GM23338 (cell line): ENCODE measurements at regions not wholly inside any gene's neighbourhood (a gene's known extent, or its start where the extent isn't known, plus 50 kb on each side); places are given as distances from the start of the nearest gene placed in this dataset.

Experiments used
- ATAC-seq: fragments of 200-7000 bp; cut with Tn5 transposase; 3 replicates; pipeline ENCODE4 v1.9.1; 2020
- DNase-seq: peaks from one replicate; pipeline ENCODE4 v3.0.0-alpha.2; 2015; ENCODE audit warnings: low spot score
- H2AFZ ChIP-seq: fragments of 200-600 bp; sonication (generic); 2 replicates; pipeline ENCODE4 v1.8.0; 2016; ENCODE audit warnings: antibody characterized with exemption, mild to moderate bottlenecking, moderate library complexity
- H3F3A ChIP-seq: fragments of 200-600 bp; sonication (generic); replicated peaks from 2 replicates; pipeline ENCODE4 v1.8.0; 2017; ENCODE audit warnings: antibody characterized with exemption, mixed run types, low read depth
- H3K27ac ChIP-seq: fragments of 200-600 bp; sonication (generic); 2 replicates; pipeline ENCODE4 v1.6.1; 2016; ENCODE audit warnings: low read depth
- H3K27me3 ChIP-seq: fragments of 200-600 bp; sonication (generic); 2 replicates; pipeline ENCODE4 v1.8.0; 2016; ENCODE audit warnings: mild to moderate bottlenecking, mixed run types, moderate library complexity; ENCODE audit not compliant: insufficient read depth
- H3K36me3 ChIP-seq: fragments of 200-600 bp; sonication (generic); 2 replicates; pipeline ENCODE4 v1.8.0; 2016; ENCODE audit warnings: mild to moderate bottlenecking; ENCODE audit not compliant: insufficient read depth
- H3K4me1 ChIP-seq: fragments of 200-600 bp; sonication (generic); 2 replicates; pipeline ENCODE4 v1.8.0; 2016; ENCODE audit warnings: mild to moderate bottlenecking, moderate library complexity; ENCODE audit not compliant: insufficient read depth
- H3K4me2 ChIP-seq: fragments of 200-600 bp; sonication (generic); 2 replicates; pipeline ENCODE4 v1.7.1; 2017; ENCODE audit warnings: mixed run types
- H3K4me3 ChIP-seq: fragments of 200-600 bp; sonication (generic); 2 replicates; pipeline ENCODE4 v1.6.1; 2016; ENCODE audit warnings: mixed run types
- H3K79me2 ChIP-seq: fragments of 200-600 bp; sonication (generic); replicated peaks from 2 replicates; pipeline ENCODE4 v1.8.0; 2017; ENCODE audit warnings: mild to moderate bottlenecking; ENCODE audit not compliant: insufficient read depth
- H3K9me2 ChIP-seq: fragments of 200-600 bp; sonication (generic); 2 replicates; pipeline ENCODE4 v1.8.0; 2017; ENCODE audit not compliant: insufficient read depth
- H4K20me1 ChIP-seq: fragments of 200-600 bp; sonication (generic); replicated peaks from 2 replicates; pipeline ENCODE4 v1.8.0; 2017; ENCODE audit warnings: mild to moderate bottlenecking; ENCODE audit not compliant: insufficient read depth
- H3K27ac Mint-ChIP-seq: 2 replicates; pipeline ENCODE4 v1.8.0; 2020; ENCODE audit warnings: inconsistent platforms, mild to moderate bottlenecking, moderate library complexity, mixed read lengths
- H3K27me3 Mint-ChIP-seq: 3 replicates; pipeline ENCODE4 v1.8.0; 2022; ENCODE audit warnings: low read depth, mild to moderate bottlenecking, moderate library complexity, mixed read lengths, inconsistent platforms; ENCODE audit not compliant: insufficient read depth, poor library complexity
- H3K36me3 Mint-ChIP-seq: 3 replicates; pipeline ENCODE4 v1.8.0; 2021; ENCODE audit warnings: low read depth, mild to moderate bottlenecking, inconsistent platforms, moderate library complexity, mixed read lengths
- H3K4me1 Mint-ChIP-seq: 3 replicates; pipeline ENCODE4 v1.8.0; 2020; ENCODE audit warnings: mild to moderate bottlenecking, inconsistent platforms, mixed read lengths
- H3K4me3 Mint-ChIP-seq: 3 replicates; pipeline ENCODE4 v1.8.0; 2021; ENCODE audit warnings: moderate library complexity, mild to moderate bottlenecking, inconsistent platforms, mixed read lengths
- H3K9me3 Mint-ChIP-seq: 3 replicates; pipeline ENCODE4 v1.8.0; 2020; ENCODE audit warnings: moderate library complexity, mild to moderate bottlenecking, inconsistent platforms, mixed read lengths
- CREB1 ChIP-seq: fragments of 250-450 bp; sonication (Bioruptor Pico); IDR thresholded peaks from 2 replicates; pipeline ENCODE4 v1.5.0; 2020; ENCODE audit warnings: low read depth, mild to moderate bottlenecking, moderate library complexity
- CTCF ChIP-seq, 2 experiments: fragments of 200-600 bp in 1 of 2; sonication (generic) in 1 of 2; conservative IDR thresholded peaks; 2 replicates each; pipeline versions ENCODE4 v1.5.1 to v1.6.1; 2016 to 2017; ENCODE audit warnings: antibody characterized with exemption in 2 of 2, low read depth in 2 of 2, mild to moderate bottlenecking in 2 of 2, moderate library complexity in 1 of 2
- ETS1 ChIP-seq: IDR thresholded peaks from 2 replicates; pipeline ENCODE4 v1.6.1; 2016; ENCODE audit warnings: antibody characterized with exemption
- EZH2 ChIP-seq: fragments of 200-600 bp; sonication (generic); IDR thresholded peaks from one replicate; pipeline ENCODE4 v1.8.0; 2017; ENCODE audit warnings: antibody characterized with exemption, mild to moderate bottlenecking, low read depth; ENCODE audit not compliant: unreplicated experiment
- EZH2phosphoT487 ChIP-seq: fragments of 200-600 bp; sonication (generic); IDR thresholded peaks from one replicate; pipeline ENCODE4 v1.8.1; 2018; ENCODE audit warnings: antibody characterized with exemption; ENCODE audit not compliant: unreplicated experiment
- JUNB ChIP-seq: IDR thresholded peaks from one replicate; pipeline ENCODE4 v1.6.1; 2016; ENCODE audit warnings: antibody characterized with exemption; ENCODE audit not compliant: unreplicated experiment
- NANOG ChIP-seq: IDR thresholded peaks from 2 replicates; pipeline ENCODE4 v1.6.1; 2016; ENCODE audit warnings: antibody characterized with exemption, borderline replicate concordance
- POLR2AphosphoS5 ChIP-seq: IDR thresholded peaks from 2 replicates; pipeline ENCODE4 v1.6.1; 2016; ENCODE audit warnings: antibody characterized with exemption, low read depth
- REST ChIP-seq: IDR thresholded peaks from one replicate; pipeline ENCODE4 v1.6.1; 2018; ENCODE audit warnings: antibody characterized with exemption; ENCODE audit not compliant: unreplicated experiment
- STAT1 ChIP-seq: IDR thresholded peaks from one replicate; pipeline ENCODE4 v1.6.1; 2016; ENCODE audit warnings: antibody characterized with exemption; ENCODE audit not compliant: unreplicated experiment
- ZNF114 ChIP-seq: fragments of 250-450 bp; sonication (Bioruptor Pico); IDR thresholded peaks from 2 replicates; pipeline ENCODE4 v1.5.0; 2020; ENCODE audit warnings: mild to moderate bottlenecking, moderate library complexity
- ZNF331 ChIP-seq: fragments of 250-450 bp; sonication (Bioruptor Pico); IDR thresholded peaks from 2 replicates; pipeline ENCODE4 v1.5.0; 2020; ENCODE audit warnings: low read depth, mild to moderate bottlenecking, moderate library complexity
- ZNF462 ChIP-seq: fragments of 250-450 bp; sonication (Bioruptor Pico); IDR thresholded peaks from 2 replicates; pipeline ENCODE4 v1.5.0; 2020; ENCODE audit warnings: mild to moderate bottlenecking, moderate library complexity

- H3K9me2 ChIP-seq: no peaks in the 10 kb centered on the region
- no peak overlapping the region for H3K4me3 ChIP-seq
- H3F3A ChIP-seq: no peaks in the 10 kb centered on the region
- no peaks in the 10 kb centered on the region for H3K27me3 ChIP-seq
- no peaks in the 10 kb centered on the region for H4K20me1 ChIP-seq
- H3K4me1 ChIP-seq: no peaks in the 10 kb centered on the region
- H3K27ac ChIP-seq: no peak overlapping the region
- DNase-seq: no peak
- no peak overlapping the region for H3K4me3 Mint-ChIP-seq
- H3K79me2 ChIP-seq: no peaks in the 10 kb centered on the region
- H3K27me3 Mint-ChIP-seq: peaks cover 9% of the 10 kb centered on the region
- no peak for ATAC-seq
- no peak overlapping the region for H2AFZ ChIP-seq
- no peaks in the 10 kb centered on the region for H3K36me3 ChIP-seq
- no peaks in the 10 kb centered on the region for H3K9me3 Mint-ChIP-seq
- H3K36me3 Mint-ChIP-seq: no peaks in the 10 kb centered on the region
- no peak overlapping the region for H3K4me2 ChIP-seq
- peaks cover 13% of the 10 kb centered on the region for H3K4me1 Mint-ChIP-seq
- no peak overlapping the region for H3K27ac Mint-ChIP-seq
- TF ChIP-seq STAT1: no peak
- no peak for TF ChIP-seq CREB1
- TF ChIP-seq ETS1: no peak
- no peak for TF ChIP-seq JUNB
- TF ChIP-seq NANOG: no peak
- no peak for TF ChIP-seq ZNF331 (CRISPR knock-in tag)
- TF ChIP-seq EZH2: no peak
- no peak for TF ChIP-seq POLR2AphosphoS5
- TF ChIP-seq ZNF114 (CRISPR knock-in tag): no peak
- no peak for TF ChIP-seq EZH2phosphoT487
- no peak for TF ChIP-seq REST
- TF ChIP-seq ZNF462 (CRISPR knock-in tag): no peak
- TF ChIP-seq CTCF (conservative IDR thresholded peaks at IDR 0.05; ENCODE audit: low read depth in 2 of 2): no peak
Observed at GRCh38 chr12:131606218-131606901, 104.5 kb upstream of the SFSWAP start.
